Psoas muscle (tissue), 7 donors: ENCODE measurements at regions not wholly inside any gene's neighbourhood (a gene's known extent, or its start where the extent isn't known, plus 50 kb on each side); places are given as distances from the start of the nearest gene placed in this dataset.
"Not testable (repeated sequence)": the region's sequence is repeated elsewhere in the genome, so short reads cannot be mapped to it uniquely, and the experiment has no call there.

Experiments
- ATAC-seq, 4 donors: fragments of 200-7000 bp; cut with Tn5 transposase; one replicate each; pipeline ENCODE4 v1.9.1; 2020; ENCODE audit warnings: moderate library complexity in 3 of 4, mild to moderate bottlenecking in 2 of 4
- DNase-seq, 2 donors: peaks; one replicate each; pipeline ENCODE4 v3.0.0-alpha.2; 2020
- H3K27ac ChIP-seq: fragments of 200-600 bp; one replicate; pipeline ENCODE4 v1.8.0; 2022
- H3K27me3 ChIP-seq, 3 donors: fragments of 200-600 bp in 1 of 3; one replicate each; pipeline versions ENCODE4 v1.6.1 to v1.8.0; 2013 to 2022; ENCODE audit warnings: low read length in 2 of 3, mild to moderate bottlenecking in 2 of 3, moderate library complexity in 1 of 3; ENCODE audit not compliant: insufficient read depth in 3 of 3
- H3K36me3 ChIP-seq, 2 donors: fragments of 200-600 bp in 1 of 2; one replicate each; pipeline versions ENCODE4 v1.6.1 to v1.8.0; 2013 to 2022; ENCODE audit warnings: low read depth in 1 of 2, mild to moderate bottlenecking in 1 of 2, moderate library complexity in 1 of 2; ENCODE audit not compliant: insufficient read depth in 1 of 2
- H3K4me1 ChIP-seq: fragments of 200-600 bp; one replicate; pipeline ENCODE4 v1.8.0; 2022
- H3K4me3 ChIP-seq: fragments of 200-600 bp; one replicate; pipeline ENCODE4 v1.8.0; 2022; ENCODE audit warnings: mild to moderate bottlenecking
- H3K9me3 ChIP-seq: fragments of 200-600 bp; one replicate; pipeline ENCODE4 v1.8.0; 2022
- WGBS, 3 donors: extraction: QIAGEN DNeasy Blood & Tissue Kit; methylation state at CpG; one replicate each; pipeline versions ENCODE4 v1.1.6 to v1.1.7; 2013; 5-methylcytosine and 5-hydroxymethylcytosine counted together
- intact Hi-C, 2 donors: fragments of 100-400 bp; cut with DNase I; formaldehyde crosslinking; loops; one replicate each; pipeline versions ENCODE4 v1.11.0 to v1.14.2; 2022
- TF ChIP-seq, protein P1 (sequence below): fragments of 200-600 bp; IDR thresholded peaks from one replicate; pipeline ENCODE4 v1.8.0; 2022; ENCODE audit warnings: antibody characterized with exemption
- donor health status: healthy with polysubstance abuse.
- donor health status: DM: no; HTN: no; CAD: no; lungs with moderate emphysema.
- donor health status: Bipolar disorder and iron deficiency.
- donor health status: healthy.
- donor health status: DM: yes; HTN: yes; CAD: no.
- donor health status: DM: no; HTN: no; CAD: no.
- donor health status: DM: yes; HTN: yes; CAD: no.

DNA sequence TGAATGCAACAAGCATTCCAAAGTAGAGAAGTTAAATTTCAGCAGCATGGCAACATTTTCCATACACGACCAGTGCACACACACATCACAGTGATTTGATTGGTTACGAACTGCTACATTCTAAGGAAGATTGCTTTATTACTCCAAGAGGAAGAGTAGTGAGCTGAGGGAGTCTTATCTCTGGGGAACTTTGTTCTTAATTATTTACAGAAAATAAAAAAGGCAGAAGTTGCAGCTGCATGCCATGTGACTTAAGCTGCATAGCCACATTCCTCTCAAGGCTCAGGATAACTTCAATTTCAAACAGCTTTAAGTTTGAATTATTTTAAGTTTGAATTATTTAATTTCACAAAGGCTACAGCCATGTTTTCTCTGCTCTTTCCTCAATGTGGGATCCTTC, 71.6 kb upstream of the HSPB3 start:
- TF ChIP-seq, protein P1, sequence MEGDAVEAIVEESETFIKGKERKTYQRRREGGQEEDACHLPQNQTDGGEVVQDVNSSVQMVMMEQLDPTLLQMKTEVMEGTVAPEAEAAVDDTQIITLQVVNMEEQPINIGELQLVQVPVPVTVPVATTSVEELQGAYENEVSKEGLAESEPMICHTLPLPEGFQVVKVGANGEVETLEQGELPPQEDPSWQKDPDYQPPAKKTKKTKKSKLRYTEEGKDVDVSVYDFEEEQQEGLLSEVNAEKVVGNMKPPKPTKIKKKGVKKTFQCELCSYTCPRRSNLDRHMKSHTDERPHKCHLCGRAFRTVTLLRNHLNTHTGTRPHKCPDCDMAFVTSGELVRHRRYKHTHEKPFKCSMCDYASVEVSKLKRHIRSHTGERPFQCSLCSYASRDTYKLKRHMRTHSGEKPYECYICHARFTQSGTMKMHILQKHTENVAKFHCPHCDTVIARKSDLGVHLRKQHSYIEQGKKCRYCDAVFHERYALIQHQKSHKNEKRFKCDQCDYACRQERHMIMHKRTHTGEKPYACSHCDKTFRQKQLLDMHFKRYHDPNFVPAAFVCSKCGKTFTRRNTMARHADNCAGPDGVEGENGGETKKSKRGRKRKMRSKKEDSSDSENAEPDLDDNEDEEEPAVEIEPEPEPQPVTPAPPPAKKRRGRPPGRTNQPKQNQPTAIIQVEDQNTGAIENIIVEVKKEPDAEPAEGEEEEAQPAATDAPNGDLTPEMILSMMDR, result no peak
- intact Hi-C loops, result no loop called here
- DNase-seq, result no peak
- Histone ChIP-seq H3K27ac (no peak overlapping the region), H3K9me3 (no peaks in the 10 kb centered on the region), H3K36me3 (no peaks in the 10 kb centered on the region), H3K4me3 (no peak overlapping the region), H3K27me3 (no peaks in the 10 kb centered on the region), H3K4me1 (no peaks in the 10 kb centered on the region)
- WGBS, 3 donors, result 48 to 59% (median 53%) methylated on average over 2 of the region's 2 CpGs
- no peak for ATAC-seq

DNA sequence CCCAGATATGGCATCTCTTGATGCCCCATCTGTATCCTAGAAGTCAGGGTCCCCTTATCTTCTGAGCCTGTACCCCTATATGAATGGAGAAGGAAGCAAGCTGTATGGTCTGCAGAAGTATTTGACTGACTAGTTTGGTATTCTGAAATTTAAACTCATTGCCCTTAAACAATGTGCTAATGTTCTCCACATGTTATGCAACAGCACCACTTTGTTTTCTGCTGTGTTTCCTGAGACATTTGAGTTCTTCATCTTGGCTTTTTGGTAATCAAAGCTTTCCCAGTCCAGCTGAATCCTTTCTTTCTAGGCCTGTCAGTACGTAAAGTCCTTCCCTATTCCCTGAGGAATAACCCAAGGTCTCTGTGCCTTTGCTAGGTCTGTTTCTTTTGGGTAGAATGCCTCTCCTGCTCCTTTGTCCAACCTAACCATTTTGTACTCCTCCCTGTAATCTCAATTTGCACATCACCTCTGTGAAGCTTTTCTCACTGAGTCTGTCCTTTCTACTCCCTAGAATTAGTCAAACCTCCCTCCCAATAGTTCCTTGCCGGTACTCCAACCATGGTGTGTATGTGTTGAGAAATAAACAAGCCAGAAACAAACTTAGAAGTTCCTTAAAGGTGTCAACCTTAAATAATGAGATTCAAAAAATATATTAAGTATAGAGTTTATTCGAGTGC, 72.1 kb upstream of the HSPB3 start:
- intact Hi-C loops, result no loop called here
- no peak overlapping the region for H3K27ac ChIP-seq
- no peaks in the 10 kb centered on the region for H3K9me3 ChIP-seq
- 70 to 72% (median 71%) methylated on average over 3 of the region's 3 CpGs for WGBS, 3 donors
- H3K27me3 ChIP-seq, result no peaks in the 10 kb centered on the region
- DNase-seq (no peak), ATAC-seq (no peak)
- H3K36me3 ChIP-seq, result no peaks in the 10 kb centered on the region
- TF ChIP-seq, protein P1, result no peak
- H3K4me3 ChIP-seq, result no peak overlapping the region
- no peaks in the 10 kb centered on the region for H3K4me1 ChIP-seq

DNA sequence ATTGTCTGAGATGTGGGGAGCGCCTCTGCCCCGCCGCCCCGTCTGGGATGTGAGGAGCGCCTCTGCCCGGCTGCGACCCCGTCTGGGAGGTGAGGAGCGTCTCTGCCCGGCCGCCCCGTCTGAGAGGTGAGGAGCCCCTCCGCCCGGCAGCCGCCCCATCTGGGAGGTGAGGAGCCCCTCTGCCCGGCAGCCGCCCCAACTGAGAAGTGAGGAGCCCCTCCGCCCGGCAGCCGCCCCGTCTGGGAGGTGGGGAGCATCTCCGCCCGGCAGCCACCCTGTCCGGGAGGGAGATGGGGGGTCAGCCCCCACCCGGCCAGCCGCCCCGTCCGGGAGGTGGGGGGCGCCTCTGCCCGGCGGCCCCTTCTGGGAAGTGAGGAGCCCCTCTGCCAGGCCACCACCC, 70.9 kb upstream of the ARL15 start:
- intact Hi-C loops, result not testable (repeated sequence)

DNA sequence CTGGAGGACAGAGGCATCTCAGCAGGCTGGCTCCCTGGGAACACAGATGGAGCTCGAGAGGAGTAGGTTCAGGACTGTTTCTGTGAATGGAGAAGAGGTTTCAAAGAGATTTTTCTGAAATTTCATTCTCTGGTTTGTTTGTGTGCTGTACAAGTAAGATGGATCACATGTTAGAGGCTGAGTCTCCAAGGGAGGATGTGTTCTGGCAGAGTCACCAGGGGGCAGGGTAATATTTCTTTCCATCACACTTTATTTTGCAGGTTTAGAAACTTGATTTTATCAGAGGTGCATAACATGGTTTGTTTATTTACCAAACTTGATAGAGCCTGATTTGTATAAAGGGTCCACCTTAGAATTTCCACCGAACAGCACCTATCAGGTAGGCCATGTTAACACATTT, 69.2 kb upstream of the ARL15 start:
- H3K9me3 ChIP-seq, result no peaks in the 10 kb centered on the region
- ATAC-seq (no peak), DNase-seq (no peak)
- no peak overlapping the region for H3K4me3 ChIP-seq
- 72 to 81% (median 72%) methylated on average over 2 of the region's 2 CpGs for WGBS, 3 donors
- no peaks in the 10 kb centered on the region for H3K27me3 ChIP-seq
- no peaks in the 10 kb centered on the region for H3K4me1 ChIP-seq
- H3K27ac ChIP-seq, result no peak overlapping the region
- TF ChIP-seq, protein P1, result no peak
- H3K36me3 ChIP-seq, result no peaks in the 10 kb centered on the region
- intact Hi-C loops, result no loop called here

More for the DNA sequence above, 70.9 kb upstream of the ARL15 start:
- H3K27ac ChIP-seq, H3K4me3 ChIP-seq, H3K4me1 ChIP-seq, H3K36me3 ChIP-seq, DNase-seq, H3K27me3 ChIP-seq, ATAC-seq, H3K9me3 ChIP-seq: not testable (repeated sequence)
- WGBS, 3 donors, result 83 to 97% (median 87%) methylated on average over 12 to 27 of the region's 31 CpGs

DNA sequence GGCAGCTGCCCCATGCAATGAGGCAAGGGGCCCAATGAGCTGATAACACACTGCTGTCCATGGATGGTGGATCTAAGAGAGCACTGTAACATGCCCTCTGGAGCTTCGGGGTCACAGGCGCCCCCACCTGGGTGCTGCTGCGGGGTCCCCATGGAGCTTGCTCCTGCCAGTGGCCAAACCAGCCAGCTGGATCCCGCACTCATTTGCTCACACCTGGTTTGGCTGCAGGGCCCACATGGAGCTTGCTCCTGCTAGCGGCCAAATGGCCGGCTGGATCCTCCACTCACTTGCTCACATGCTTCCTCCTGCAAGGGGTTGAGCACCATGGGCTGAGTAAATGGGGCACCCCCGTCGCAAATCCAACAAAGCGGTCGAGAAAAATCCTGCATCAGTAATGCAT, 68.3 kb upstream of the ARL15 start:
- Histone ChIP-seq H3K27me3 (no peaks in the 10 kb centered on the region), H3K4me3 (no peak overlapping the region), H3K9me3 (no peaks in the 10 kb centered on the region), H3K27ac (no peak overlapping the region), H3K4me1 (no peaks in the 10 kb centered on the region), H3K36me3 (no peaks in the 10 kb centered on the region)
- WGBS, 3 donors, result 87 to 93% (median 92%) methylated on average over 10 of the region's 10 CpGs
- intact Hi-C loops, result no loop called here
- DNase-seq, result no peak
- ATAC-seq, result no peak
- TF ChIP-seq, protein P1, result no peak

DNA sequence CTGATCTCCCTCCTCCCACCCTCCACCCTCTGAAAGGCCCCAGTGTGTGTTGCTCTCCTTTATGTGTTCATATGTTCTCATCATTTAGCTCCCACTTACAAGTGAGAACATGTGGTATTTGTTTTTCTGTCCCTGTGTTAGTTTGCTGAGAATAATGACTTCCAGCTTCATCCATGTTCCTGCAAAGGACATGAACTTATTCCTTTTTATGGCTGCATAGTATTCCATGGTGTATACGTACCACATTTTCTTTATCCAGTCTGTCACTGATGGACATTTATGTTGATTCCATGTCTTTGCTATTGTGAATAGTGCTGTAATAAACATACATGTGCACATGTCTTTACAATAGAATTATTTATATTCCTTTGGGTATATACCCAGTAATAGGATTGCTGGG, 67.0 kb upstream of the ARL15 start:
- 87 to 91% (median 90%) methylated on average over 1 of the region's 1 CpG for WGBS, 3 donors
- H3K9me3 ChIP-seq, H3K27me3 ChIP-seq, H3K4me3 ChIP-seq, DNase-seq, ATAC-seq, H3K27ac ChIP-seq, H3K36me3 ChIP-seq, H3K4me1 ChIP-seq, intact Hi-C loops: not testable (repeated sequence)
